ENCODE measurements at regions not wholly inside any gene's neighbourhood (a gene's known extent, or its start where the extent isn't known, plus 50 kb on each side); places are given as distances from the start of the nearest gene placed in this dataset.

DNA sequence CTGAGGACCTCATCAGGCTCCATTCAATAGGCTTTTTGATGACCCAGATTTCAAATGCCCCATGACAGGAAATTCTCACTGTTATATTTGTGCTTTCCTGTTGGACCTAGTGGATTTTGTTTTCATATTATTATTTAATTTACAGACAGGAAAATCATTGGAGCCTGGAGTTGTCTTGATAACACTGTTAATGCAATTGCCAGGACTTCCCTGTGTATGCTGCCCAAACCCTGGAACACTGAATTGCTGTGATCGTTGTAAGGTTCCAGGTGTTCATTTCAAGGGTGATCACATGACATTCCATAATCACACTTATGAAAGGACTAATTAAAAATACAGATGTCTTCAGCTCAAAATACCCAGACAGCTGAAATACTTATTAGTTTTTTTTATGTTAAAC, 783.2 kb downstream of the DHX35 start:
- TF ChIP-seq, protein P1, sequence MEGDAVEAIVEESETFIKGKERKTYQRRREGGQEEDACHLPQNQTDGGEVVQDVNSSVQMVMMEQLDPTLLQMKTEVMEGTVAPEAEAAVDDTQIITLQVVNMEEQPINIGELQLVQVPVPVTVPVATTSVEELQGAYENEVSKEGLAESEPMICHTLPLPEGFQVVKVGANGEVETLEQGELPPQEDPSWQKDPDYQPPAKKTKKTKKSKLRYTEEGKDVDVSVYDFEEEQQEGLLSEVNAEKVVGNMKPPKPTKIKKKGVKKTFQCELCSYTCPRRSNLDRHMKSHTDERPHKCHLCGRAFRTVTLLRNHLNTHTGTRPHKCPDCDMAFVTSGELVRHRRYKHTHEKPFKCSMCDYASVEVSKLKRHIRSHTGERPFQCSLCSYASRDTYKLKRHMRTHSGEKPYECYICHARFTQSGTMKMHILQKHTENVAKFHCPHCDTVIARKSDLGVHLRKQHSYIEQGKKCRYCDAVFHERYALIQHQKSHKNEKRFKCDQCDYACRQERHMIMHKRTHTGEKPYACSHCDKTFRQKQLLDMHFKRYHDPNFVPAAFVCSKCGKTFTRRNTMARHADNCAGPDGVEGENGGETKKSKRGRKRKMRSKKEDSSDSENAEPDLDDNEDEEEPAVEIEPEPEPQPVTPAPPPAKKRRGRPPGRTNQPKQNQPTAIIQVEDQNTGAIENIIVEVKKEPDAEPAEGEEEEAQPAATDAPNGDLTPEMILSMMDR (IDR thresholded peaks at IDR 0.05; ENCODE audit: insufficient read depth, low read length, poor library complexity, severe bottlenecking) = no peak
- no peak for TF ChIP-seq EZH2phosphoT487 (conservative IDR thresholded peaks at IDR 0.05; ENCODE audit: low read length)

Measured in SU-DHL-6 (cell line).